GM19023 (cell line): ENCODE measurements at regions not wholly inside any gene's neighbourhood (a gene's known extent, or its start where the extent isn't known, plus 50 kb on each side); places are given as distances from the start of the nearest gene placed in this dataset.
"Not testable (repeated sequence)": the region's sequence is repeated elsewhere in the genome, so short reads cannot be mapped to it uniquely, and the experiment has no call there.

Source experiments
- ATAC-seq: cut with Tn5 transposase; IDR thresholded peaks from one replicate; pipeline ENCODE4 v1.9.1; 2021; ENCODE audit warnings: mild to moderate bottlenecking, moderate library complexity; ENCODE audit not compliant: unreplicated experiment

DNA sequence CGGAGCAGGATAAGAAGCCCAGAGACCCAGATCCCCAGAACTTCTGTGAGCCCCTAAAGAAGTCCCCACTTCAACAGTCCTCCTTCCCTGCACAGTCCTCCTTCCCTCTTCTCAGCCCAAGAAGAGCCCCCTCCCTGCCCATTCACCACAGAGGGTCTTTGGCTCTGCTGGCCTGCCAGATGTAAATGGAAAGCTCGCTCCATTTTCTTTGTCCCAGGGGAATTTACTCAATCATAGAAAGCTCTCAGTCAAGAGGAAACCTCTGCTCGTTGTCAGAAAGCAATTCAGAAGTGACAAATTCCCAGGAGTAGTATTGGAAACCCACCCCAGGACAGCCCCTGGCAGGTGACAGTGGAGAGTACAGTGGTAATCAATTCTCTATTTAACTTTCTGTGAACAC is 105.5 kb upstream of the SMAD3 start:
- no peak for ATAC-seq

DNA sequence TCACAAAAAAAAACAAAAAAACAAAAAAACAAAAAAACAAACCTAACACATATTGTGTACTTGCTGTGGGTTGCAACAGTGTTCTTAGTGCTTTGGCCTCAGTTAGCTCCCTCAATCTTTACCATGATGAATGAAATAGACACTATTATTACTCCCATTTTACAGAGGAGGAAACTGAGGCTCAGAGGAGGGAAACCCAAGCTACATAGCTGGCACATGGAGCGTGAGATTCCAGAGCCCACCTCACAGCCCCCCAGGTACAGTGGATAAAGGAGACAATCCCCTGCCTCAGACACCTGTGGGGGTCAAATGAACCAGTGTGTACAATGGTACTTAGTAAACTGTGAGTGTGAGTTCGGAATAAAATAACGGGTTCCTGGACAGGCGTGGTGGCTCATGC is 104.9 kb upstream of the SMAD3 start:
- ATAC-seq: no peak

DNA sequence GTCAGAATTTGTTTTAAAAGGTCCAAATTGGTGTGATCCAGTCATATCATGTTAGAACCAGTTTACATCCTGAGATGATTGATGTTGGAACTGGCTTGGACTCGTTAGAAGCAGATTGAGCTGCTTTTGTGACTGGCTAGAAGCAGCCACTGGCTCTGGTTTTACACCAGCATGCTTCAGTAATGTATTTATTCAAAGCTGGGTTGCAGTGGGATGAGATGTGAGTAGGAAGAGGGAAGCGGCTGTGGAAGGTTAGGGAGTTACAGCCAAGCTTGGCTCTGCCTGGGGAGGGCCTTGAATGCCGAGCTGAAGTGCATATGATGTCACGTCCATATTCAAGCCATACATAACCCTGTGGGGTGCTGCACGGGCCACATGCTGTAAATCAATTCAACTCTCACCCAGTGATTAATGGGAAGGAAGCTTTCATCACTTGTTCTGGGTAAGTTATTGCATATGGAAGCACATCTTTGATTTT is 104.0 kb upstream of the SMAD3 start:
- ATAC-seq: no peak

DNA sequence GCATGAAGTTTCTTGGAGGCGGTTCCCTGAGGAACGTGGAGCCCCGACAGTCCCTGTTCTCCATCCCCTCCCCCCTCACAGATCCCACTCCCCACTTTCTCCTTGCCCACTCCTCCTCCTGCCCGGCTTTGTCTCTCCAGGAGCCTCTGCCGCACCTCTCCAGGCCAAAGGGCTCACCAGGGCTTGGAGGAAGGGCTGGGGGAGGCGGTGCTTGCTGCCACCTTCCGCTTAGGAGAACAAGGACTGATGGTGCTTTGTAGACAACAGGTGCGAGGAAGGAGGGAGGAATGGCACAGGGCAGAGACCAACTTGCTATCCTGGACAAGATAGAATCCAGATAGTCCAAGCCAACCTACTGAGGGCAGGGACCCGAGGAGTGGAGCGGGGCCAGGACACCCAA is 103.5 kb upstream of the SMAD3 start:
- no peak for ATAC-seq

DNA sequence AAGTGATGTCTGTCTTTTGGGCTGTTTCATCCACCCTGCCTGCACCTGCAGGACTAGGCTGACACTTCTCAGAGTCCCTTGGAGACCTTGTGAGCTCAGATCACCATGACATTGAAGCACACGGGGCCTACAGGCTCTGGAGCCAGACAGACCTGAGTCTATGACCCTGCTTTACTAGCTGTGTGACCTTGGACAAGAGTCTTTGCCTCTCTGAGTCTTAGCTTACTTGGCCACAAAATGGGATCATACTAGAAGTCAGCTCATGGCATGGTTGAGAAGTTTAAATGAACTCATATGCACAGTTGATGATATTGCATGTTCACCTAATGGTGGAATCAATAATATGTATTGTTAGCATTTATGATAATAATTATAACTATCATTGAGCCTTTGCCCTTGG is 102.9 kb upstream of the SMAD3 start:
- no peak for ATAC-seq

DNA sequence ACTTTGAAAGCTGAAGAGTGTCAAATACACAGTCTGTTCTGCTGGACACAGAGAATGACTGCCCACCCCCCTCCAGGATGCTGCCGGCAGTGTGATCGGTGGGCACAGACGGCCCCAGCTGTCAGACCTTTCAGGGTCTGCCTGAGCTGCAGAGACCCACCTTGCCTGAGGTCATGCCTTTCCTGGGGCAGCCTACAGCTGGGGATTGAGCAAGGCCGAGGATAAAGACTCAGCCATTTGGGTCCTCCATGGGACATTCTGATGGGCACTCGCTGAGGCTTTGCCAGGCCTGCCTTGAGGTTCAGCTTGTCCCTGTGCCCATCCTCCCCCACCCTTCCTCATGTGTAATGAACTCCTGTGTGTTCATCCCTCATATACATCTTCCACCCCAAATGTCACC is 102.3 kb upstream of the SMAD3 start:
- ATAC-seq: no peak

DNA sequence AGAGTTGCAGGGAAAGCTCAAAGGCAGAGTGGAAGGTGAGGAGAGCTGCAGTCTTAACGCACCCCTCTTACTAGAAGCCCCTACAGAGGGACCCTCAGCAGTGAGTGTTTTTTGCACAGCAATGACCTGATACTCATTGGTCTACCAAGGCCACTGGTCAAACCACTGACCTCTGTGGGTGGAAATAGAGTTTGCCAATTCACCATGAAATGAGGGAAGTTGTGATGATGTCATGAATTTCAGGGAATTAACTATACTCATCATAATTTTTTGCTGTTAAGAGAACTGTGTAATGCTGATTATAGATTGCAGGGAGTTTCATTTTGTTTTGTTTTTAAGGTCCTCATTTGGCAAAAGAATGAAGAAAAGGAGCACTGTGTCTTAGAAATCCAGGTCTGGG is 101.7 kb upstream of the SMAD3 start:
- ATAC-seq: no peak

DNA sequence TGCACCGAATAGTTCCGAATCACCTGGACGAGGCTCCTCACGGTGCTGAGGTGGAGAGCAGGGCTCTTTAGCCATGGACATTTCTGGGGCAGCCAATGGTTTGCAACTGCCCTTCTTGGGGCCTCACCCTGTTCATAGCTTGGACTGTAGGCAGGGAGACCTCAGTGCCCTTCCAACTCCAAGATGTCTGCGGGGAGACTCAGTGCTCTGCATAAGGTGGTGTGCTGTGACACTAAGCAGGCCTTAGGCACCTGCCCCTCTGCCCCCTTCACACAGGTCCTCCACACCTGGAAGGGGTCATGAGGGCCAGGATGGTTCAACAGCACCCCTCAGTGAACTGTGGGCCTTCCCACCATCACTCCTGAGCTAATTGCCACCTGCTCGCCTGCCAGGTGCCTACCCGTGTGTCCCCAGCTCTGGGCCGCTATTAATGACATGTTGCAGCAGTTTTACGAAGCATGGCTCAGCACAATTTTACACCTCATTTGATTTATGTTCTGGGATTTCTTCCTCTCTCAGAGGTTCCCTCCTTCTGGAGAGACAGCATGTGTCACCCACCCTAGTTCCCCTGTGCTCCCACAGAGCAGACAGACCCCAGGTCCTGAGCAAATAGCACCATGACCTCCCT is 101.2 kb upstream of the SMAD3 start:
- no peak for ATAC-seq

DNA sequence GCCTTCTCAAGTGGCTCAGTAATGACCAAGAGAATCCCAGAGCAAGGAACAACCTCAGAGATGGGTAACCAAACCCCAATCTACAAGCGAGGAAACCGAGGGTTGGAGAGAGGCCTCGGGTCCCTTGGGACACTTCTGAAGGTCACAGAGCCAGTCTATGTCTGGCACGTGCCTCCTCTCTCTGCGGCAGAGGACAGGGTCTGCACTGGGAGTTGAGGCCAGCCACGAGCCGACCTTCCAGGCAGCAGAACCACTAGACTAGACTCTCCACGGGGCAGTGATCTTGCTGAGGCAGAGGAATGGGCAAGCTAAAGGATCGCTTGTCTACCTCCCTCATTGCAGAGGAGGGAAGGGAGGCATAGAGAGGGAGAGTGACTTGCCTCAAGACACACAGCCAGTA is 100.6 kb upstream of the SMAD3 start:
- ATAC-seq: no peak

DNA sequence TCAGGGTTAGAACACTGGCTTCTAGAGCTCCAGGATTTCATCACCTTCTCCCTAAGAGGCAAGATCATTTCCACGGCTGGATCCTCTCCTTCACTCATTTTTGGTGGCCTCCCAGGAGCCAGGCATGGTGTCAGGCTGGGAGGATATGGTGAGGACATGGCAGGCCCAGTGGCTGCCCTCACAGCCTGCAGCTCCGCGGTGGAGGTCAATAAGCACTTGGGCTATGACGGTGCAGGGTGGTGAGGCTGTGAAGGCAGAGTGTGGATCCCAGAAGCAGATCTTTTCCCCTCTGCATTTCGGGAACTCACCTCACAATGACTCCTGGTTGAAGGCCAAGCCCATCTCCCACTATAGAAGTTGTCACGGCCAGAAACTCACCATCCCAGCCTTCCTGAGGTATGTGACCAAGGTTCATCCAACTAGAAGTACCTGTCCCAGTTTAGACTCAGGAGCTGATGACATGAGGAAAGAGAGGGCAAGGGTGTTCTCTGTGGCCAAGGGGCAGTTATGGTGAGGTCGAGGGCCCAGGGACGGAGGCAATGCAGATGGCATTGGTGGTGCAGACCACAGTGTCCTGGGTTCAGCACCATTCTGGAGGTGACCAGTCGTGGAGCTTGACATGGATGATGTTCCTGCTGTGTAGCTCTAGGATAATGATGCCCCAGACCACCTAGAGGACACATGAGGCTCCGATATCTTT is 100.1 kb upstream of the SMAD3 start:
- no peak for ATAC-seq

DNA sequence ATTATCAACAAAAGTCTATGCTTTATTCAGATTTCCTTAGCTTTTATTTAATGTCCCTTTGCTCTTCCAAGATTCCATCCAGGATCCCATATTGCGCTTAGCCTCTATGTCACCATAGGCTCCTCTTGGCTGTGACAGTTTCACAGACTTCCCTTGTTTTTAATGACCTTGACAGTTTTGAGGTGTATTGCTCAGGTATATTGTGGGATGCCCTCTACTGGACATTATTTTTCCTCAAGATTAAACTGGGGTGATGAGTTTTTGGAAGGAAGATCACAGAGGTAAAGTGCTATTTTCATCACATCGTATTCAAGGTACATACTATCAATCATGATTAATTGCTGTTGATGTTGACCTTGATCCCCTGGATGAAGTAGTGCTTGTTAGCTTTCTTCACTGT is 99.1 kb upstream of the SMAD3 start:
- no peak for ATAC-seq

DNA sequence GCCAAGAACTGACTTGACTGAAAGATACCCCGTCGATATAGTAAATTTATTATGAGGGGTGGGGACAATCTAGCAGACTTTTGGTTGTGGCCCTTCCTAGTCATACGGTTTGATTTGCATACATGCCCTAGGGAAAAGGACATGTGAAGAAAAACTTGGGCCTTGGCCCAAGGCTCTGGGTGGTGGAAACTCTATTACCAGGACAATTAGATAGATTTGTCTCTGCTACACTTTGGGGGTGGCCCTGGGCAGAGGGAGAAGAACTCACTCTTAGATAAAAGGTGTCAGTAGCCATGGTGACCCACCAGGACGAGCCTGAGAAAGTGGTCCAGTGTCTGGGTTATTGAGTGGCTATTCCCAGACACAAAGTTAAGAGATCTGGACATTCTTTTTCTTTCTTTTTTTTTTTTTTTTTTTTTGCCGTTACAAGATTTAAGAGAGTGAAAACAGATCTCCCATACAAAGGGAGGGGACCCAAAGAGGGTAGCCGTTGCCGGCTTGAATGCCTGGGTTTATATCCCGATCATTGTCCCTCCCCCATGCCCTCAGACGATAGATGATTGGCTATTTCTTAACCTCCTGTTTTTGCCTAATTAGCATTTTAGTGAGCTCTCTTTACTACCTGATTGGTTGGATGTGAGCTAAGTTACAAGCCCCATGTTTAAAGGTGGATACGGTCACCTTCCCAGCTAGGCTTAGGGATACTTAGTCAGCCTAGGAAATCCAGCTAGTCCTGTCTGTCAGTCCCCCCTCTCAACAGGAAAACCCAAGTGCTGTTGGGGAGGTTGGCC is 96.4 kb upstream of the SMAD3 start:
- no peak for ATAC-seq

DNA sequence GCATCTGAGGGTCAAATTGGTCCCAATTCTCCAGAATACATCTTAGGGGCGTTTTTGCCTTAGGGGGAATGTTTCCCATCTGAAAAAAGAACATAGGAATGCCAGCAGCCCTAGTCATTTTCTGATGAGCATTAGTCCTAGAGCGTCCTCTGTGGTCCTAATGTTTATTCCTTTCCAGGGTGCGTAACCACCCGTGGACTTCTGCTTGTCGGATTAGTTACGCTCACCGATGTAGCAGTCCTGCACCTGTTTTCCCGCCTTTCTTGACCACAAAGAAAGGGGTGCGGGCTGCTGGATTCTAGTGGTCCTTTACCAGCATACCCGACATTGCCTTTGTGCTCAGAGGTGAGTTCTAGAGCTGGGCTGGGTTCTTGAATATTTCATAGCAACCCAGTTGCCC is 91.3 kb upstream of the SMAD3 start:
- not testable (repeated sequence) for ATAC-seq

DNA sequence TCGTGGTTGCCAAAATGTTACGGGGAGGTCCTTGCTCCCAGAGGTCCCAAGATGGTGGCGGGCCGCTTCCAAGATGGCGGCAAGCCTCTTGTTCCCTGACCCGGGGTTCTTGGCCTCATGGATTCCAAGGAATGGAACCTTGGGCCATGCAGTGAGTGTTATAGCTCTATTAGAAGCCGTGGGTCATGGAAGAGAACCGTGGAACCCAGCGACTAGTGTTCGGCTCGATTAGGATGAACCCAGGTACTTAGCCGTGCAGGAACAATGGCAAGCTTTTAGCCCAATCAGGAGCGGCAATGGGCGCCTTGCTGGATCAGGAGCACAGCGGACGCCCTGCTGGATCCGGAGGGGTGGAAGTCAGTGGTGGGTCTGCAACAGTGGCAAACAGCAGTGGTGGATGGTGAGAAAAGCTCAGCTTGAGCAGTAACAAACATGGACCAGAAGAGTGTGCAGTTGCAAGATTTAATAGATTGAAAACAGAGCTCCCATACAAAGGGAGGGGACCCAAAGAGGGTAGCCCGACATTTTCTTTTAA is 89.2 kb upstream of the SMAD3 start:
- ATAC-seq: not testable (repeated sequence)

DNA sequence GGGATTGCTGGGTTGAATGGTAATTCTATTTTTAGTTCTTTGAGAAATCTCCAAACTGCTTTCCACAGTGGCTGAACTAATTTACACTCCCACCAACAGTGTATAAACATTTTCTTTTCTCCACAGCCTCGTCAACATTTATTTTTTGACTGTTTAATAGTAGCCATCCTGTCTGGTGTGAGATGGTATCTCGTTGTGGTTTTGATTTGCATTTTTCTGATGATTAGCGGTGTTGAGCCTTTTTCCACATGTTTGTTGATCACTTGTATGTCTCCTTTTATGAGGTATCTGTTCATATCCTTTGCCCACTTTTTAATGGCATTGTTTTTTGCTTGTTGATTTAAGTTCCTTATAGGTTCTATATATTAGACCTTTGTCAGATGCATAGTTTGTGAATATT is 85.1 kb upstream of the SMAD3 start:
- not testable (repeated sequence) for ATAC-seq

DNA sequence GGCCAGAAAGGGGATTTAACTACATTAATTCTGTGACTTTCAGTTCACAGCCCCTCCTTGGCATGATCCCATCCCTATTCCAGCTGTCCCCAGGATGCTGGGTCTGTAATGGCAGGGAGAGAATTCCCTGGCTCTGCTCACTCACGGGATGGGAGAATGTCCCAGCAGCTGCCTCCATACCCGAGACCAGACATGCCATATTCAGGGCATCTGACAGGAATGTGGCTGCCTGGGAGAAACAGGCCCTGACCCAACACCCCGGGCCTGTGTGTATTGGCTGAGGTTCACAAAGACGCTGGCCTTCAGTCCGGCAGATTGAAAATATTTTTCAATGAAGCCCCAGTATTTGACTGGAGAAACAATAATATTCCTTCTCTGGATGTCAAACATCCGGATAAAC is 83.6 kb upstream of the SMAD3 start:
- ATAC-seq: no peak

DNA sequence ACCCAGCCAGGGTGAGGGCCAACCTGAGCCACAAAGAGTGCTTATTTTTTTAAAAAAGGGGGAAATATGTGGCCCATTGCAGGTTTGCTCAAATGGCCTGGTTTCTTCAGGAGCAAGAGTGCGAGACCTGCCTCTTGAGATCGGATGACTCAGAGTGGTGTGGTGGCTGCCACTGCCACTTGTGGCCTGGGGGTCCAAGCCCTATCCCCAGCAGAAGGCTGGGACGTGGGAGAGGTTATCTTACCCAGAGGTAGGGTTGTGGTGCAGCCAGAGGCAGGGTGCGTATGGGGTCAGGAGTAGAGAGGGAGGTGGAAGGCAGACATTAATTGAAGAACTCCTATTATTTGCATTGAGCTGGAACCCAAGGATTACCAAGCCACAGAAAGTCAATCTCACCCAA is 83.2 kb upstream of the SMAD3 start:
- ATAC-seq: no peak

DNA sequence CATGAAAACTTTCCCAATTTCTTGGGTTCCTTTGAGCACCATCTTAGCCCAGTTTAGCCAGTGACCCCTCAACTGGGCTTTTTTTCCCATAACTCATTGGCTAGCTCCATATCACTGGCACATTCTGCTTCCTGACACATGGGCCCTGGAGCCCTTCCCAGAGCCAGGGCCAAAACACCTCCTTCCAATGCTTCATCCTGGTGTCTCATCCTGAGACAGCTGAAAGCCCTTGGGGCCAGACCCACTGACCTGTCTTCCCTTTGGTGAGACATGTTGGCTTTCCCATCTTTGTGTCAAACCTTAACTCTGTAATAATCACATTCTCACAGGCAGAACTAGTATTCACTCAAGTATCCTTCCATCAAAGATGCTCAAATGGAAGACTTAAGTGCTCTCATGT is 82.6 kb upstream of the SMAD3 start:
- ATAC-seq: no peak

DNA sequence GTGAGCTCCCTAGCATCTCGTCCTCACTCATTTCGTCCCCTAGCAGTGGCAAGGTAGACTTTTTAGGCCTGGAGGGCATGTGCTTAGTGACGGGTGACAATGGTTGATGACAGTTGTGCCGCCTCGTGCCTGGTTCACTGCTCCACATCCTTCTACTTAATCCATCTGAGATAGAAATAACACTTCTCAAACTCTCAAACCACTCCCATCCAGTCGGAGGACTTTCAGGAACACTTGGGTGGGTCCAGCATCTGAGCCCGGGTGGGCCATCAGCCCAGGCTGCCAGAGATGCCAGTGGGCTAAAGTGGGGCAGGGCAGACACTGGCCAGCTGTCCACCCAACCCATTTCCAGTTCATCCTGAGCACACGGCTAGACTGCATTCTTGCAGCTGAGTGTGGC is 79.7 kb upstream of the SMAD3 start:
- ATAC-seq: no peak

DNA sequence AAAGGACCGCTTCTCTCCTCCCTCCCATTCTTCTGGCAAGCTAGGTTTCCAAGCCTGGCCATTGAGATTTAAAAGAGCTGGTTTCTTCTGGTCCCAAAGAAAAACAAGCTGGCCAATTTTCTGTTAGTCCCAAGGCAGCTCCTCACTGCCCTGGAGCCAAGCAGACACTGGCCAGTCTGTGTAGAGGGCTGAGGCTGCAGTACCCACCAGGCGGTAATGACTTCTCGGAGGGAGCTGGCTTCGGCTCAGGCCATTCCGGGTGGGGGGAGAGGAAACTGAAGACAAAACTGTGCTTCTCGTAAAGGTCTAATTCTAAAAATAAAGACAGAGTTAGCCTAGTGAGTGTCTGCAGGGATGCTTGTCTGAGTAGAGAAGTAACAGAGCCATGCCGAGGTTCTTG is 78.5 kb upstream of the SMAD3 start:
- no peak for ATAC-seq

DNA sequence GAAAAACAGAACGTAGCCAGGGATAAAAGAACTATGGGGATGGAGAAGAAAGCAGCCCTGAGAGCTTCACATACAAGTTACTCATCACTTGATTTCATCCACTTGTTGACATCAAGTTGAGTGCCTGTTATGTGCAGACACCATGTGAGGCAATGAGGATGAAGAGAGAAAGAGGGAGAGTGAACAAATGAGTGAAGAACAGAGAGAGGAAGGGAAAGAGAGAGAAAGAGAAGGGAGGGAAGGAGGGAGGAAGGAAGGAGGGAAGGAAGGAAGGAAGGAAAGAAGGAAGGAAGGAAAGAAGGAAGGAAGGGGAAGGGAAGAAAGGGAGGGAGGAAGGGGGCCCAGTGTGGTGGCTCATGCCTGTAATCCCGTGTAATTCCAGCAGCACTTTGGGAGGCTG is 72.3 kb upstream of the SMAD3 start:
- ATAC-seq: no peak
